ENCODE measurements at regions not wholly inside any gene's neighbourhood (a gene's known extent, or its start where the extent isn't known, plus 50 kb on each side); places are given as distances from the start of the nearest gene placed in this dataset.
A peak's percentile ranks its signal among the peaks of the same experiment; 100 is the strongest.
"Not testable (repeated sequence)": the region's sequence is repeated elsewhere in the genome, so short reads cannot be mapped to it uniquely, and the experiment has no call there.

GRCh38 chr3:40947022-40947421 lies 252.3 kb upstream of the CTNNB1 start:
- DNase-seq (ENCODE audit: low spot score), result not testable (repeated sequence)

- not testable (repeated sequence) for DNase-seq (ENCODE audit: low spot score)
Observed at GRCh38 chr3:40949347-40949746, 250.0 kb upstream of the CTNNB1 start.

GRCh38 chr3:40951636-40952035 lies 247.7 kb upstream of the CTNNB1 start:
- no peak for DNase-seq (ENCODE audit: low spot score)

GRCh38 chr3:40961104-40961857 lies 238.0 kb upstream of the CTNNB1 start:
- no peak for DNase-seq (ENCODE audit: low spot score)

- no peak for DNase-seq (ENCODE audit: low spot score)
Observed at GRCh38 chr3:40962721-40963120, 236.6 kb upstream of the CTNNB1 start.

GRCh38 chr3:40968666-40969065 lies 230.6 kb upstream of the CTNNB1 start:
- DNase-seq (ENCODE audit: low spot score), result no peak

GRCh38 chr3:40969341-40969740 lies 230.0 kb upstream of the CTNNB1 start:
- no peak for DNase-seq (ENCODE audit: low spot score)

GRCh38 chr3:40969756-40970466 lies 229.4 kb upstream of the CTNNB1 start:
- DNase-seq (ENCODE audit: low spot score), result no peak

- no peak for DNase-seq (ENCODE audit: low spot score)
Observed at GRCh38 chr3:40971191-40972168, 227.8 kb upstream of the CTNNB1 start.

GRCh38 chr3:40972350-40972749 lies 227.0 kb upstream of the CTNNB1 start:
- DNase-seq (ENCODE audit: low spot score), result no peak

GRCh38 chr3:40973141-40973540 lies 226.2 kb upstream of the CTNNB1 start:
- DNase-seq (ENCODE audit: low spot score), result no peak

GRCh38 chr3:40975711-40976121 lies 223.6 kb upstream of the CTNNB1 start:
- no peak for DNase-seq (ENCODE audit: low spot score)

- no peak for DNase-seq (ENCODE audit: low spot score)
Observed at GRCh38 chr3:40976241-40976640, 223.1 kb upstream of the CTNNB1 start.

- no peak for DNase-seq (ENCODE audit: low spot score)
Observed at GRCh38 chr3:40978442-40978841, 220.9 kb upstream of the CTNNB1 start.

GRCh38 chr3:40979962-40980361 lies 219.3 kb upstream of the CTNNB1 start:
- no peak for DNase-seq (ENCODE audit: low spot score)

- DNase-seq (ENCODE audit: low spot score), result no peak
Observed at GRCh38 chr3:40980467-40980866, 218.8 kb upstream of the CTNNB1 start.

GRCh38 chr3:40985195-40985594 lies 214.1 kb upstream of the CTNNB1 start:
- peak; percentile 3 for DNase-seq (ENCODE audit: low spot score)

GRCh38 chr3:40988468-40988867 lies 210.8 kb upstream of the CTNNB1 start:
- no peak for DNase-seq (ENCODE audit: low spot score)

- no peak for DNase-seq (ENCODE audit: low spot score)
Observed at GRCh38 chr3:40989141-40990061, 209.9 kb upstream of the CTNNB1 start.

- DNase-seq (ENCODE audit: low spot score), result no peak
Observed at GRCh38 chr3:40990062-40990456, 209.2 kb upstream of the CTNNB1 start.

GRCh38 chr3:40992023-40992422 lies 207.3 kb upstream of the CTNNB1 start:
- no peak for DNase-seq (ENCODE audit: low spot score)
